ENCODE measurements at regions not wholly inside any gene's neighbourhood (a gene's known extent, or its start where the extent isn't known, plus 50 kb on each side); places are given as distances from the start of the nearest gene placed in this dataset.

GRCh38 chr21:21632926-21633325 lies 634.7 kb downstream of the NCAM2 start:
- TF ChIP-seq CTCF (IDR thresholded peaks at IDR 0.05) = no peak
- TF ChIP-seq POLR2A (IDR thresholded peaks at IDR 0.05) = no peak

Measured in uterus (tissue), 2 donors.